ENCODE measurements at regions not wholly inside any gene's neighbourhood (a gene's known extent, or its start where the extent isn't known, plus 50 kb on each side); places are given as distances from the start of the nearest gene placed in this dataset.

DNA sequence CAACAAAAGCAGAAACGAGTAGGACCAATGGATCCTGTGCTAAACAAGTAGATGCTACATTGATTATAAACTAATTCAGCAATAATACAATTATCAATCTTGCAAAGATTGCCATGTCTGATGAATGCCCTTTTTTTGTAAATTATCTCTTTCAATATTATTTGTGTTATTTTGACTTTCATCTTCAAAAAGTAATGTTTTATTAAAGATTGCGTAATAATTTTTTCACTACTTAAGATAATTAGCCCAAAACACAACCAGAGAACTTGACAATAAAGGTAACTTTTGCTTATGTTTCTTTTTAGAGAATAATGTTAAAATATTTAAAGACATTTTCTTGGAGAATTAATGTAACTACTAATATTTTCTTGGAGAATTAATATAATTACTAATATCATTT lies 553.8 kb upstream of the VSTM2A start:
- DNase-seq: no peak

DNA sequence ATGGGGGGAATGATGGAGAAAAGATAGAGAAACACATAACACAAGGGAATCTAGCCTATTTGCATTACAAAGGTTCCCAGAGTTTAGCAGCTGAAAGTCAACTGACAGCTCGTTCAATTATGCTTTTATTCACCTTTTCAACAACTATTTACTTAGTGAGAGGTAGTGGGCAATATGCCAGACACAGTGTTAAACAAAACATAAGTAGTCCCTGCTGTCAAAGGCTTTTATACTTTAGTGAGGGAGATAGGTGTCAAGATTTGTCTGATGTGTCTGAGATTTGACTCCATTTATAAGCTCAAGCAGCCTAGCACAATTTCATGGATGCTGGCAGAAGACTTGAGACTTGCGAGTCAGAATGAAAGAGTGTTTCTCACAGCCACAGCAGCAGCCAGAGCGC lies 549.0 kb upstream of the VSTM2A start:
- no peak for DNase-seq

DNA sequence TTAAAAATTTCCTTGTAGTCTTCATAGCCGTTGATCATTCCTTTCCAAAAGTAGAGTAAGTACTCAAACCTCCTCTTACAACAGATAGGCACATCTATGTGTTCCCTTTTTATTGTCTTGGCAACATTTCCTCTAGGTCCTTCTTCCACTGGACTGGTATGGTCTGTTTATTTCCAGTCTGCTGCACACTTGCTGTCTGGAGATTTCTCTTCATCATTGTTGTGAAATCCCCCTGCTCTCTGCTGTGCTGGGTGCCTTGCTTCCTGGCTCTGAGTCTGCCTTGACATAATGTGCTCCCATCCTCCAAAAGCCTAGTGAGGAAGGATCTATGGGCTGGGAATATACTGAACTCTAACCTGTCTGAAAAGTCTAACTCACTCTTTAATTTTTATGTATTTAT lies 545.3 kb upstream of the VSTM2A start:
- DNase-seq: no peak

GRCh38 chr7:54014765-54015164 lies 527.4 kb upstream of the VSTM2A start:
- peak; percentile 53 for DNase-seq

DNA sequence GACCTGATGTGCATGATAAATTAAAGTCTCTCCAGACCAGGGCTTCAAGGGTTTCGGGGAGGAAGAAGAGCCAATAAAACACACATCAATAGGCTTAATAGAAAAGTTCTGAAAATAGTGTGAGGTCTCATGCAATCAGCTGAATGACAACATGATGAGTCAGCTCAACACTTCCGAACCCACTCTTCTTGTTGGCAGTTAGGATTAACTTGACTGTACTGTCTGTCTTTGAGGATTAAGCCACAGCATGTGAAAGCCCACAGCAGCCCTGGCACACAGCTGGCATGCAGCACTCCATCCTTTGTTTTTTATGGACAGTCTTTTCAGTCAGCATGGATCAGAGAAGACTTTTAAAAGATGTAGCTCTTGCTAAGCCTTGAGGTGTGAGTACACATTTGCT lies 526.9 kb upstream of the VSTM2A start:
- peak; percentile 76 for DNase-seq

GRCh38 chr7:54037873-54038272 lies 504.3 kb upstream of the VSTM2A start:
- DNase-seq: no peak

DNA sequence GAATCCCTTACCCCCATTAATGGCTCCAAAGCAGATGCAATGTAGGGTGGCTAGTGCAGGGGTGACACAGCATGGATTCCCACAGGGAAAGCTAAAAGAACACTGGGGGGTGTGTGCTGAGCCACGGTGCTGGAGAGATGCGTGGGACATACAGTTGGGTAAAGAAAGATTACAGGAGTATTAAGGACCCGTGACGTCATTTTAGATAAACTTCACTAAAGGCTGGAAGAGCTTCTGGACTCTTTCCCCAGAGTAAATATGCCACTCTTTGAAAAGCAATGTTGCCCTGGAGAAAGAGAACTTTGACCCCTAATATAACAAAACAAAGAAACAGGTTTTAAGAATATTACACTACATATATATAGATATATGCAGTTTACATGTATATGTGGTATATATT lies 481.5 kb upstream of the VSTM2A start:
- DNase-seq: no peak

GRCh38 chr7:54066643-54067042 lies 475.5 kb upstream of the VSTM2A start:
- DNase-seq: no peak

- DNase-seq: no peak
Measured at GRCh38 chr7:54069843-54070242, 472.3 kb upstream of the VSTM2A start.

DNA sequence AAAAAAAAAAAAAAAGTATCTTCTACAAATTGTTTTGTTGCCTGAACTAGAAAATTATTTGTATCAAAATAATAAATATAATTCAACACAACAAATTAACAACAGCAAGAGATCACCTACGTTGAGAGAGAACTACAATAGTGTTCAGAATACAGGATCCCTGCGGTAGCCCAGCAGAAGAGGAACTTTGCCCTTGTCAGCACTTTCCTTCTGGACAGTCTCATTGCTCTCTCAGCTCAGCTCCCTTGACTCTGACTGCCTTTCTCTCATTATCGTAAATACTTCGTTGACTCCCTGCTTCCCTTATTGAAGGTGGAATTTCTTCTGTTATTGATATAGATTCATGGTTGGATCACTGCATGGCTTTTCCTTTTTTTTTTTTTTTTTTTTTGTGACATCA lies 469.5 kb upstream of the VSTM2A start:
- no peak for DNase-seq

DNA sequence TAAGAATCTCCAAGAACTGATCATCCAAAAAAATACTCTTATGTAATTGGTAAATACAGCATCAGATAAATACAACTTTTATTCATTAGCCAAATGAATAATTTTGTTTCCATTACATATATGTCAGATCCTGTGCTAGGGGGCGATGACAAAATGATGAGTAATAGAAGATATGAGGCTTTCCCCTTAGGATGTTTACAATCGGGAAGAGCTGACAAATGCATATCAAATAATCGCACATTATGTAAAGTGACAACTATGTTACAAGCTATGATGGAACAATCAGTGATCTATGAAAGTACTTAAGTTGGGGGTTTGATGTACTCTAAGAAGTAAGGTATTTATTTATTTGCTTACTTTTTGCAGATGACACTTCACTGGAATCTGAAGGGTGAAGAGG lies 465.6 kb upstream of the VSTM2A start:
- no peak for DNase-seq

DNA sequence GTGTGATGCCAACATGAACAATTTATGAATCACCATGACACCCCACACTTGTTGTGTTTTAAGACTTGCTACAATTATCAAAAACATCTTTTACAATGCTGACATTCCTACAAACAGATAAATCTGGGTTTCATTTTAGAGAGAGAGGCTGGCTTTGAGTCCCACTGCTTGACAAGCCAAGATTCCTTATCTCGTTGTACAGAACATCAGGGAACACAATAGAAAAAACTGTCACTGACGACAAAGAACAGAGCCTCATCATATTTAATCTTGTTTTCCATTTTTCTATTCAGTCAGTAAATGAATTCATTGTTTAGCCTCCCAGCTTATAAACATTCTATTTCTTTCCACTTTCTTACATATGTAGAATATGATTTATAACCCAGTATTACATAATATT lies 461.6 kb upstream of the VSTM2A start:
- no peak for DNase-seq

DNA sequence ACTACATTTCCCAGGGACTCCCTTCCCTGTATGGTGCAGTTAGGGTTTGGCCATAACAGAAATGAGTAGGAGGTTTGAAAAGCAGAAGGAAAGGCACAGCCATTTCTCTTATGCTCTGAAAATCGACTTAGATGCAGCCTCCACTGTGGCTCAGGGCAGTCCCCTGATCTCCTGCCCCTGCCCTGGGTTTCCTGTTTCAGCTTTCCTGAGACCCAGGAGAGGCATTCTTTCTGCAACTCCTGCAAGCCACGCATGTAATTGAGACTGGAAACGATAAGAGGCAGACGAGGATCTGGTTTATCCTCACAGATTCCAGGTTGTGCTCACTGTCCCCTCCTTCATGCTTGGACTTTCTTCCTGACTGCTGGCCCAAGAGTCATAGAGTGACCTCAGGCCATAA lies 461.2 kb upstream of the VSTM2A start:
- DNase-seq: no peak

- DNase-seq: no peak
Measured at GRCh38 chr7:54084340-54084739, 457.8 kb upstream of the VSTM2A start.

DNA sequence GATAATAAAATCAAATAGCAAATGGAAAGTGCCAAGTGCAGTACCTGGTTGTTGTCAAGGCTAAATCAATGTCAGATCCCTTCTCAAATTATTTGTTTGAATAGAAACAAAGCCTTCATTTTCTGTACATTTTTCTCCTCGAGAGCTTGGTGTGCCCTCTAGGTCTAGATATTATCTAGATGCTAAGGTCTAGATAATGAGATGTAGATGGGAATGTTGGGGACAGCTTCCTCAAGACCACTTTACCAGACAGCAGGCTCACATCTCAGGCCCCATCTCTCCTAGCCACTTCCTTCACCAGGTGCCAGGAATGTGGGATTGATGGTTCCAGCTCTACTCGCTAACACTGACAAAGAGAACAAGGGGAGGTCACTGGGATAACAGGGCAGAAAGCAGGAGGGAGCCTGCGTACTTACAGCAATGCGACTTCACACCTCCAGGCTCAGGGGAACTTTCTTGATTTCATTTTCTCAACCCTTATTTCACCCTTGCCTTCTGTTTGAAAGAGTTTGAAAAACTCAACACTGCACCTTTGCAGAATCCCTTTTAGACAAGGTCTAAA lies 451.4 kb upstream of the VSTM2A start:
- DNase-seq: no peak

DNA sequence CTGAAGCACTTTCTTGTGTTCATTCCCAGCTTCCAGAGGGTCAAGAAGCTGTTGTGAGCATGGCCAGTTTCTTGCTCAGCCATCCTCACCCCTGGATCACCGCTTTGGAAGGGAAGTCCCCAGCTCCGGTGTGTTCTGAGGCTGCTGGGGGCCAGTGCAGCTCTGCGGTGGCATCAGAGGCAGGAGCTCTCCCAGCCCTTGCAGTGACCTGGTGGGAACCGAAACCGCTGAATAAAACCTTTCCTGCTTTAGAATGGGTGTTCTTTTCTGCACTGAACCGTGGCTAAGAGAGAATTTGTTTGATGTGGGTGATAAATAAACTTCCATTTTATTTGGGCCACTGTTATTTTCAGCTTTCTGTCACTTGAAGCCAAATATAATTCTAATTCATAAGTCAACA lies 450.9 kb upstream of the VSTM2A start:
- no peak for DNase-seq

GRCh38 chr7:54097886-54098285 lies 444.3 kb upstream of the VSTM2A start:
- DNase-seq: no peak

- DNase-seq: no peak
Measured at GRCh38 chr7:54109501-54109900, 432.7 kb upstream of the VSTM2A start.

- no peak for DNase-seq
Measured at GRCh38 chr7:54111814-54112511, 430.2 kb upstream of the VSTM2A start.

DNA sequence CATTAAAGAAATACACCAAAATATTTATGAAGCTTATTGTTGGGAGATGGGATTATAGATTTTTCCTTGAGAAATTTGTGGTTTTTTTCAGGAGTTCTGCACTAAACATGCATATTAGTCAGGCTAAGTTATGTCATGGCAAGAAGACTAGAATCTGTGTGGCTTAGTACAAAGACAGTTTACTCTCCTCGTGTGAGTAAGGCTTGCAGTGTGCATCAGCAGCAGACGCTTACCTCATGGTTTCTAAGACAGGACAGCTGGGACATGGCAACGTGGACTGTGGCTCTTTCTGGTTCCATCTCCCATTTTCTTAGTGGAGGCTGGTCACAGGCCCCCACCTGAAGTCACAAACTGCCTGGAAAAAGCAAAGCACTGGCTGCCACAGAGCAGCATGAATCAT lies 429.6 kb upstream of the VSTM2A start:
- DNase-seq: no peak

DNA sequence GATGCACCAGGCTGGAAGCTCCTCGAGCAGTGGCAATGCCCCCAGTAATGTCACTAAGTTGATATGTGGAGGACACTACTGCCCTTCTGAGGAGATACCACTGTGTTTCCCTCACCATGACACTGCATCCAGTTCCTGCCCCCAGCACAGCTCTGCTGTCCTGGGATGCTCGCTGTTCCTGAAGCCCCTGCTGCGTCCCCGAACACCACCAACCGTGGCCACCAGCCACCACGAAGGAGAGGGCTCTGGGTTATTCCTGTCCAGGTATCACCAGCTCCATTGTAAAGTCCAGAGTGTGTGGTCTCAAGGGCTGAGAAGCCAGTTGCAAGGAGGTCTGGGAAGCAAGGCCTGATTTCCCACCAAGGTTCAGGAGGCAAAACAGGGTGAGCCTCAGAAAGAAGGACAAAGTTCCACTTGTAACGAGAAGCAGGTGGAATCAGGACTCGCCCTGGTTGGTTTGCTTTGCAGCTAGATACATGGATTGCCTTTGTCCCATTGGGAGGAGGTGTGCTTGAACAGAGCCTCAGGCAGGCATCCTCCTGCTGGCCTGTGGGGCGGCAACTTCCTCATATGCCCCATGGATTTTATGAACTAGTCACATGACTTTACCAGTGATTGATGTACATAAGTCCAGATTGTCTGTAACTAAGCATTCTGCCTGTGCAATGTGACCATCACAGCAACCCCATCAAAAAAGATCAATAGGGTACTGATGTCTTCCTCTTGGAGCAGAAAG lies 427.0 kb upstream of the VSTM2A start:
- no peak for DNase-seq

DNA sequence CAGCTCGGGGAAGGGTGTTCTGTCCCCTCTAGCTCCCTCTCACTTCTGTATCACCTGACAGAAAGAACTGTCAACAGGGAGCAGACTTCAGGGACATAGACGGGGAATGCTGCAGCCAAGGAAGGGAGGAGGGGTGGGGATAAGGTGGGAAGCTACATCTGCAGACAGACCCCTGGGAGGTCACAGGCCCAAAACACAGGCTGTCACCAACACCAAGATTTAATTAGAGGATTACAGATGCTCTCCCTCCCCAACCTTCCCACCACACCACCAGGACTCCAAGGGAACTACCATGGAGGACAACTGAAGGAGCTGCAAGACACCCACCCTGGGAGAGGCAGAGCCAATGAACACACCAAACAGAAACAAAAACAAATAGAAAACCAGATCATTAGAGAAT lies 425.2 kb upstream of the VSTM2A start:
- no peak for DNase-seq

DNA sequence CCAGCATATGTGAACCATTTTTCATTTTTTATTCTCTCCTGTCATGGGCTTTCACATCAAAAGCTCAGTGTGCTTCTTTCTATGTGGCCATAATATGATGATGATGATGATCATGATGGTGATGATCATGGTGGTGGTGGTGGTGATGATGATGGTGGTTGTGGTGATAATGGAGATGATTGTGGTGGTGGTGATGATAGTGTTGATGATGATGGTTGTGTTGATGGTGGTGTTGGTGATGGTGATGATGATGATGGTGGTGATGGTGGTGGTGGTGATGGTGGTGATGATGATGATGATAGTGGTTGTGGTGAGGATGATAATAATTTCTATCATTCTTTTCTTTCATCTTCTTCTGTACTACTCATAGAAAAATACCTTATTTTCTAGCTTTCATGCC lies 413.1 kb upstream of the VSTM2A start:
- no peak for DNase-seq

DNA sequence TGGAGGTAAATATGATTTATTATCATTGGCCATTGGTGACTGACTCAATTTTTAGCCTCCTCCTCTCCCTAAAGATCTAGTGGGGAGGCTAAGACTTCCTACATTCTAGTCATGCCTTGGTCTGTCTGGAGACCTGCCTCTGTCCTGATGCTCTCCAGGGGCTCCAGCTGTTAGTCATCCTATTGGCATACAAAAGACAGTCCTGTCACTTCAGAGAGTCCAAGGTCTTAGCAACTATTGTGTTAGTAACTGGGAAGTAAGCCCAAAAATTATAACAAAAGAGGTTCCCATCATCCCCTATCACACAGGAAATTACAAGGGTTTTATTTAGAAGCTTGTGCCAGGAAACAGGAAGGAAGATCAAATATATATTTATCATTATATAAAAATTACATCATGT lies 400.6 kb upstream of the VSTM2A start:
- DNase-seq: peak; percentile 54

GRCh38 chr7:54145716-54146115 lies 396.5 kb upstream of the VSTM2A start:
- DNase-seq: no peak
